Mesodermal cell (in vitro differentiated cells): ENCODE measurements at regions not wholly inside any gene's neighbourhood (a gene's known extent, or its start where the extent isn't known, plus 50 kb on each side); places are given as distances from the start of the nearest gene placed in this dataset.

Source experiments
- H3K27ac ChIP-seq: 2 replicates; pipeline ENCODE4 v1.7.0; 2013; ENCODE audit warnings: mild to moderate bottlenecking, low read depth, low read length, moderate library complexity; ENCODE audit not compliant: severe bottlenecking
- H3K36me3 ChIP-seq: 2 replicates; pipeline ENCODE4 v1.7.1; 2013; ENCODE audit warnings: mild to moderate bottlenecking, low read length, moderate library complexity; ENCODE audit not compliant: control insufficient read depth, insufficient read depth
- H3K4me1 ChIP-seq: one replicate; pipeline ENCODE4 v1.7.1; 2013; ENCODE audit warnings: mild to moderate bottlenecking, low read length; ENCODE audit not compliant: insufficient read depth, control insufficient read depth, poor library complexity, severe bottlenecking
- H3K4me3 ChIP-seq: 2 replicates; pipeline ENCODE4 v1.7.0; 2013; ENCODE audit warnings: low read length, control low read depth, mild to moderate bottlenecking; ENCODE audit not compliant: insufficient read depth, poor library complexity, severe bottlenecking; ENCODE audit errors: extremely low read depth
- H3K9me3 ChIP-seq: 2 replicates; pipeline ENCODE4 v1.7.1; 2013; ENCODE audit warnings: mild to moderate bottlenecking, low read length, moderate library complexity; ENCODE audit not compliant: control insufficient read depth
- WGBS, 2 experiments: methylation state at CpG; one replicate each; pipeline ENCODE4 v1.1.5; 2013; ENCODE audit warnings: missing lambda C conversion rate in 2 of 2; ENCODE audit not compliant: insufficient coverage in 2 of 2; 5-methylcytosine and 5-hydroxymethylcytosine counted together

GRCh38 chr18:56302156-56302555 is 336.2 kb downstream of the TXNL1 start:
- no peak overlapping the region for H3K27ac ChIP-seq

GRCh38 chr18:56299740-56300139 is 338.7 kb downstream of the TXNL1 start:
- Histone ChIP-seq H3K9me3 (no peaks in the 10 kb centered on the region), H3K4me1 (no peaks in the 10 kb centered on the region), H3K27ac (no peak overlapping the region), H3K36me3 (no peaks in the 10 kb centered on the region), H3K4me3 (no peak overlapping the region)
- WGBS, 2 experiments, result no CpG with 5 or more reads among the region's 1 CpG

More at GRCh38 chr18:56302156-56302555, 336.2 kb downstream of the TXNL1 start:
- no peaks in the 10 kb centered on the region for H3K9me3 ChIP-seq
- no peak overlapping the region for H3K4me3 ChIP-seq
- 85 to 100% methylated on average over 2 to 3 of the region's 11 CpGs for WGBS, 2 experiments
- H3K4me1 ChIP-seq, result no peaks in the 10 kb centered on the region
- no peaks in the 10 kb centered on the region for H3K36me3 ChIP-seq

- Histone ChIP-seq H3K9me3 (no peaks in the 10 kb centered on the region), H3K36me3 (no peaks in the 10 kb centered on the region), H3K27ac (no peak overlapping the region), H3K4me3 (no peak overlapping the region), H3K4me1 (no peaks in the 10 kb centered on the region)
- WGBS, 2 experiments, result 88 to 100% methylated on average over 1 of the region's 1 CpG
Measured at GRCh38 chr18:56298935-56299334, 339.5 kb downstream of the TXNL1 start.

GRCh38 chr18:56296381-56296780 is 342.0 kb downstream of the TXNL1 start:
- Histone ChIP-seq H3K27ac (no peak overlapping the region), H3K4me1 (no peaks in the 10 kb centered on the region), H3K4me3 (no peak overlapping the region), H3K36me3 (no peaks in the 10 kb centered on the region), H3K9me3 (no peaks in the 10 kb centered on the region)
- no CpG with 5 or more reads among the region's 3 CpGs for WGBS, 2 experiments

- Histone ChIP-seq H3K4me1 (no peaks in the 10 kb centered on the region), H3K4me3 (no peak overlapping the region), H3K27ac (no peak overlapping the region), H3K9me3 (no peaks in the 10 kb centered on the region), H3K36me3 (no peaks in the 10 kb centered on the region)
- 88 to 91% methylated on average over 3 to 4 of the region's 5 CpGs for WGBS, 2 experiments
Measured at GRCh38 chr18:56294484-56295183, 343.8 kb downstream of the TXNL1 start.

GRCh38 chr18:56291294-56291693 is 347.1 kb downstream of the TXNL1 start:
- no peak overlapping the region for H3K4me3 ChIP-seq
- H3K9me3 ChIP-seq, result no peaks in the 10 kb centered on the region
- 96 to 100% methylated on average over 3 of the region's 4 CpGs for WGBS, 2 experiments
- H3K27ac ChIP-seq, result no peak overlapping the region
- no peaks in the 10 kb centered on the region for H3K4me1 ChIP-seq
- H3K36me3 ChIP-seq, result no peaks in the 10 kb centered on the region

GRCh38 chr18:56289381-56289780 is 349.0 kb downstream of the TXNL1 start:
- no peaks in the 10 kb centered on the region for H3K9me3 ChIP-seq
- no peaks in the 10 kb centered on the region for H3K36me3 ChIP-seq
- no peak overlapping the region for H3K27ac ChIP-seq
- 90% methylated on average over 2 of the region's 2 CpGs; no CpG with 5 or more reads in 1 of the 2 experiments for WGBS, 2 experiments
- no peak overlapping the region for H3K4me3 ChIP-seq
- H3K4me1 ChIP-seq, result no peaks in the 10 kb centered on the region

GRCh38 chr18:56286775-56287325 is 351.5 kb downstream of the TXNL1 start:
- Histone ChIP-seq H3K9me3 (no peaks in the 10 kb centered on the region), H3K36me3 (no peaks in the 10 kb centered on the region), H3K27ac (no peak overlapping the region), H3K4me3 (no peak overlapping the region), H3K4me1 (no peaks in the 10 kb centered on the region)
- WGBS, 2 experiments, result 68 to 100% methylated on average over 2 to 4 of the region's 4 CpGs

GRCh38 chr18:56285387-56286065 is 352.9 kb downstream of the TXNL1 start:
- Histone ChIP-seq H3K27ac (no peak overlapping the region), H3K4me1 (no peaks in the 10 kb centered on the region), H3K36me3 (no peaks in the 10 kb centered on the region), H3K4me3 (no peak overlapping the region), H3K9me3 (no peaks in the 10 kb centered on the region)
- 97% methylated on average over 5 to 6 of the region's 9 CpGs for WGBS, 2 experiments

- no peaks in the 10 kb centered on the region for H3K4me1 ChIP-seq
- H3K27ac ChIP-seq, result no peak overlapping the region
- no peak overlapping the region for H3K4me3 ChIP-seq
- 100% methylated on average over 1 of the region's 1 CpG; no CpG with 5 or more reads in 1 of the 2 experiments for WGBS, 2 experiments
- no peaks in the 10 kb centered on the region for H3K36me3 ChIP-seq
- H3K9me3 ChIP-seq, result no peaks in the 10 kb centered on the region
Measured at GRCh38 chr18:56284319-56284718, 354.1 kb downstream of the TXNL1 start.

- no peak overlapping the region for H3K4me3 ChIP-seq
- H3K36me3 ChIP-seq, result no peaks in the 10 kb centered on the region
- no peaks in the 10 kb centered on the region for H3K4me1 ChIP-seq
- H3K9me3 ChIP-seq, result no peaks in the 10 kb centered on the region
- no peak overlapping the region for H3K27ac ChIP-seq
Measured at GRCh38 chr18:56283316-56283715, 355.1 kb downstream of the TXNL1 start.
